ENCODE measurements at regions not wholly inside any gene's neighbourhood (a gene's known extent, or its start where the extent isn't known, plus 50 kb on each side); places are given as distances from the start of the nearest gene placed in this dataset.

GRCh38 chr2:2731816-2732284 is 400.8 kb upstream of the MYT1L start:
- TF ChIP-seq EZH2 (IDR thresholded peaks at IDR 0.05; ENCODE audit: low read depth): no peak
- TF ChIP-seq, protein P1, sequence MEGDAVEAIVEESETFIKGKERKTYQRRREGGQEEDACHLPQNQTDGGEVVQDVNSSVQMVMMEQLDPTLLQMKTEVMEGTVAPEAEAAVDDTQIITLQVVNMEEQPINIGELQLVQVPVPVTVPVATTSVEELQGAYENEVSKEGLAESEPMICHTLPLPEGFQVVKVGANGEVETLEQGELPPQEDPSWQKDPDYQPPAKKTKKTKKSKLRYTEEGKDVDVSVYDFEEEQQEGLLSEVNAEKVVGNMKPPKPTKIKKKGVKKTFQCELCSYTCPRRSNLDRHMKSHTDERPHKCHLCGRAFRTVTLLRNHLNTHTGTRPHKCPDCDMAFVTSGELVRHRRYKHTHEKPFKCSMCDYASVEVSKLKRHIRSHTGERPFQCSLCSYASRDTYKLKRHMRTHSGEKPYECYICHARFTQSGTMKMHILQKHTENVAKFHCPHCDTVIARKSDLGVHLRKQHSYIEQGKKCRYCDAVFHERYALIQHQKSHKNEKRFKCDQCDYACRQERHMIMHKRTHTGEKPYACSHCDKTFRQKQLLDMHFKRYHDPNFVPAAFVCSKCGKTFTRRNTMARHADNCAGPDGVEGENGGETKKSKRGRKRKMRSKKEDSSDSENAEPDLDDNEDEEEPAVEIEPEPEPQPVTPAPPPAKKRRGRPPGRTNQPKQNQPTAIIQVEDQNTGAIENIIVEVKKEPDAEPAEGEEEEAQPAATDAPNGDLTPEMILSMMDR (conservative IDR thresholded peaks at IDR 0.05): no peak

Measured in PC-9 (cell line).